ENCODE measurements at regions not wholly inside any gene's neighbourhood (a gene's known extent, or its start where the extent isn't known, plus 50 kb on each side); places are given as distances from the start of the nearest gene placed in this dataset.

DNA sequence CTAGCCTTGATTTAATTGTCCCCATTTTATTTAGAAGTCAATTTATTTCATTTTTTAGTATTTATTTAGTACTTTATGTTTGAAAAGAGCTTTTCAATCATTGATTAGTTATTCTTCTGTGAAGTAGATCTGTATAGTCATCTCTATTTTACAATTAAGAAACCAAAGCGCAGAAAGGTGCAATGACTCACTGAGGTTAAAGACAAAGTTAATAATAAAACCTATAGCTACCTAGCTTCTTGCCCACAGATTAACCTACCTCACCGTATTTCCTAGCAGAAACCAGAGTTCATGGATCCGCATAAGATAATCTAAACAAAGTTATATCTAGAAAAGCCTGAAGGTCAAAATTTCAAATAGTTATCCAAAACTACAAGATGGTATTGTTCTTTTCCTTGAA lies 176.4 kb downstream of the GRIN2B start:
- H3K27me3 Mint-ChIP-seq = peaks cover 6% of the 10 kb centered on the region
- no peak for DNase-seq
- no peaks in the 10 kb centered on the region for H3K9me3 Mint-ChIP-seq
- H3K4me3 Mint-ChIP-seq = no peak overlapping the region
- H3K27ac Mint-ChIP-seq = no peak overlapping the region
- ATAC-seq = no peak
- H3K4me1 Mint-ChIP-seq = no peaks in the 10 kb centered on the region

DNA sequence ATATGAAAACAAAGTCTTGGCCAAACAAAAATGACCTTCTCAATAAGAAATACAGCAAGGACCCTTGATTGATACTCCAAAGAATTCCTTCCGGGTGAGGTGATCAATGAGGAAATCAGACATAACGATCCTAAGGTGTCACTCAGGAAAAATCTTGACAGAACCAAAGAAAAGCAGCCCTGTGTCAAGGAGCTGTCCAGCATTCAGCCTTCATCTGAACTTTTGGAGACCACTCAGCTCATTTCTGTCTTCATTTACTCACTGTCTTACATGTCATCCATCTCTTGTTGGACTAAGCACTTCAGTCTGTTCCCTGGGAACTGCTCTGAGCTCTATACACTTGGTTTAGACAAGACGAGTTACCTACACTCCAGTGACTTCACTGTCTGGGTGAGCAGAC lies 179.9 kb downstream of the GRIN2B start:
- DNase-seq = no peak
- no peaks in the 10 kb centered on the region for H3K4me1 Mint-ChIP-seq
- no peaks in the 10 kb centered on the region for H3K9me3 Mint-ChIP-seq
- no peak overlapping the region for H3K27ac Mint-ChIP-seq
- H3K4me3 Mint-ChIP-seq = no peak overlapping the region
- ATAC-seq = no peak
- no peaks in the 10 kb centered on the region for H3K27me3 Mint-ChIP-seq

- ATAC-seq = no peak
- no peak for DNase-seq
- H3K4me1 Mint-ChIP-seq = no peaks in the 10 kb centered on the region
- no peak overlapping the region for H3K4me3 Mint-ChIP-seq
- no peak overlapping the region for H3K27ac Mint-ChIP-seq
- no peaks in the 10 kb centered on the region for H3K27me3 Mint-ChIP-seq
- peaks cover 0 to 7% of the 10 kb centered on the region in 2 donors for H3K9me3 Mint-ChIP-seq
Observed at GRCh38 chr12:13799574-13799973, 181.8 kb downstream of the GRIN2B start.

DNA sequence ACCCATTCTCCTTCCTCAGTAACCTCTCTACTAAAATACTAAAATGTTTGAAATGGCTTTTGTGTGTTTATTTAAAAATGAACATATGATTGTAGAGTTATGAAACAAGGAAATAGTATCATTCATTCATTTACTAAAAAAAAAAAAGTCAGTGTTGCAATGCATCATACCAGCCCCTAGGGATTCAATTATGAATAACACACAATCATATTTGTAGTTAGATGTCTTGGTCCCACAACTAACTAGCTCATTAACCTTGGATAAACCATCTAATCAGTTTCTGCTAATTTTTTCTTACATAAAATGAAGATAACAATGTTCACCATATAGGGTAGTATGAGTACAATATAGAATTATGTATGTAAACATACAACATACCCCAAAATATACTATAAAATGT lies 183.2 kb downstream of the GRIN2B start:
- ATAC-seq = no peak
- no peak overlapping the region for H3K27ac Mint-ChIP-seq
- no peaks in the 10 kb centered on the region for H3K4me1 Mint-ChIP-seq
- no peaks in the 10 kb centered on the region for H3K27me3 Mint-ChIP-seq
- H3K9me3 Mint-ChIP-seq = peaks cover 0 to 7% of the 10 kb centered on the region in 2 donors
- no peak overlapping the region for H3K4me3 Mint-ChIP-seq
- DNase-seq = no peak

- Mint-ChIP-seq H3K27me3 (no peaks in the 10 kb centered on the region), H3K4me1 (no peaks in the 10 kb centered on the region), H3K9me3 (peaks cover 0 to 7% of the 10 kb centered on the region in 2 donors), H3K4me3 (no peak overlapping the region), H3K27ac (no peak overlapping the region)
- DNase-seq = no peak
- ATAC-seq = no peak
Observed at GRCh38 chr12:13794706-13795105, 186.7 kb downstream of the GRIN2B start.

DNA sequence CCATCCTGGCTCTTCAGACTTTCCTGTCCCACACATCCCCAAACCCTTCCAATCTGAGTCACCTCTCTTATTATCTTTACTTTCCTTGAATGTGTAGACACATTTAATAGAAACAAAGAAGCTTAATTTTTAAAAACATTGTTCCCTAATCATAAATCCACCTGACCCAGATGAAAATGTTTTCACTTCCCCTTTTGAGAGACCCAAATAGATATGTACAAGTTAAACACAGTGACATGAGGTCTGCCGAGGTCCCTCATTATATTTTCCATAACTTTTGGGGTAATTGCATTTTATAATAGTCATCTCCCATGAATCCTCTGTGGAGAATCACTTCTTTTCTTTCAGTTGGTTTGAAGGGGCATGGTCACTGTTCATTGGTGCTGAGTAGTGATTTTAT lies 191.1 kb downstream of the GRIN2B start:
- H3K27me3 Mint-ChIP-seq = no peaks in the 10 kb centered on the region
- no peaks in the 10 kb centered on the region for H3K4me1 Mint-ChIP-seq
- peaks cover 0 to 3% of the 10 kb centered on the region in 2 donors for H3K9me3 Mint-ChIP-seq
- no peak overlapping the region for H3K4me3 Mint-ChIP-seq
- DNase-seq (no peak), ATAC-seq (no peak)
- no peak overlapping the region for H3K27ac Mint-ChIP-seq

DNA sequence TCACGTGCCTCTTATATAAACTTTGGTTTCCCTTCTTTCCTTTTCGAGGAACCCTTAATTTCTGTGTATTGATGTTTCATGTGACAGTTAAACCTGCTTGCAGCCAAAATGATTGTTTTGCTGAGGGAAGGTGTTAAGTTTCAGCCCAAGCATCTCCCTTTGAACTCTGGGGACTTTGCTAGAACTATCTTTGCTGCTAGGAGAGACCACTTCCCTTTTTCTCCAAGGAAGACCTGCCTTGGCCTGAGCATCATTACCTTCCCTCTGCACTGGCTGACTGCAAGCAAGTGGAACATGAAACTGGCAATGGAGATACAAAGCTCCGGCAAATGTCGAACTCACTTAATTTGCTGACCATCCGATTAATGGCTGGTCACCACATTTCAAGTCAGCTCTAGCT lies 192.8 kb downstream of the GRIN2B start:
- DNase-seq (no peak), ATAC-seq (no peak)
- Mint-ChIP-seq H3K4me1 (no peaks in the 10 kb centered on the region), H3K9me3 (no peaks in the 10 kb centered on the region), H3K27me3 (peaks cover 2% of the 10 kb centered on the region), H3K4me3 (no peak overlapping the region), H3K27ac (no peak overlapping the region)

DNA sequence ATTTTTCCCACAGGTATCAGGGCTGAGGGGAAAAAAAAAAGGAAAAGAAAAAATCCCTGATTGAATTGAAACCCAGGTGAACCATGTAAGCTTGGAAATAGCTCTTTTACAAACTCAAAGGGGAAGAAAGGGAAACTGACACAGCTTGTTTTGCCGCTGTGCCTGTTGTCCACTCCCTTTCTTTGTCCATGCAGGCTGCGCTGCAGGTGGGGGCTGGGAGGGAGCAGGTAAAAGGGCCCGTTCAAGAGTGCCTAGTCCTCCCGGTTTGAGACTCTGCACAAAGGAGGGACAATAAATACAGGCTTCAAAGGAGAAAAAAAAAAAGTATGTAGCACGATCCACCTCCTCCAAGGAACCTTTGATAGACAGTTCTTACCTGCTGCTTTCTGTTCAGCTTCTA lies 194.8 kb downstream of the GRIN2B start:
- Mint-ChIP-seq H3K27ac (no peak overlapping the region), H3K4me3 (no peak overlapping the region), H3K9me3 (no peaks in the 10 kb centered on the region), H3K4me1 (no peaks in the 10 kb centered on the region), H3K27me3 (peaks cover 8% of the 10 kb centered on the region)
- DNase-seq = no peak
- ATAC-seq = no peak

- H3K4me1 Mint-ChIP-seq = no peaks in the 10 kb centered on the region
- H3K9me3 Mint-ChIP-seq = no peaks in the 10 kb centered on the region
- H3K4me3 Mint-ChIP-seq = no peak overlapping the region
- no peak for ATAC-seq
- peaks cover 8% of the 10 kb centered on the region for H3K27me3 Mint-ChIP-seq
- no peak for DNase-seq
- H3K27ac Mint-ChIP-seq = no peak overlapping the region
Observed at GRCh38 chr12:13784504-13784903, 196.9 kb downstream of the GRIN2B start.

DNA sequence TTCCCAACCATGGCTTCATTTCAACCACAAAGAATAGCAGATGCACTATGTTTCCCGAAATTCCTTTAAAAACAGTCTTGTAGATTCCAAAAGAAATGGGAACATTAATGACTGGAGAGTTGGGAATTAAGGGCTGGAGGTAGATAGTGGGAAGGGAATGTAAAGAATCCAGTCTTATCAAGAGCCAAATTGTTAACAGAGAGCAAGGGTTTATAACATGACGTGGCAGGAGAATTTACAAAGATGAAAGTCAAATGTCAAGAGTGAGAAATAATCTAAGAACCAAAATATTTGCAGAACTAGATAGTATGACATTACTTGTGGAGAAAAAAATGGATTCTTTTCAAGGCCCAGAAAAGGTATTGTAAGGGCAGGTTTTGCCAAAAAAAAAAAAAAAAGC lies 200.9 kb downstream of the GRIN2B start:
- Mint-ChIP-seq H3K9me3 (no peaks in the 10 kb centered on the region), H3K4me3 (no peak overlapping the region), H3K27ac (no peak overlapping the region), H3K4me1 (no peaks in the 10 kb centered on the region), H3K27me3 (peaks cover 8% of the 10 kb centered on the region)
- ATAC-seq (no peak), DNase-seq (no peak)

- DNase-seq = no peak
- no peaks in the 10 kb centered on the region for H3K9me3 Mint-ChIP-seq
- ATAC-seq = no peak
- no peaks in the 10 kb centered on the region for H3K27me3 Mint-ChIP-seq
- H3K27ac Mint-ChIP-seq = no peak overlapping the region
- H3K4me3 Mint-ChIP-seq = no peak overlapping the region
- no peaks in the 10 kb centered on the region for H3K4me1 Mint-ChIP-seq
Observed at GRCh38 chr12:13777374-13777773, 204.0 kb downstream of the GRIN2B start.

GRCh38 chr12:13772264-13772663 lies 209.1 kb downstream of the GRIN2B start:
- no peak for DNase-seq
- Mint-ChIP-seq H3K9me3 (no peaks in the 10 kb centered on the region), H3K4me3 (no peak overlapping the region), H3K27me3 (no peaks in the 10 kb centered on the region), H3K4me1 (no peaks in the 10 kb centered on the region), H3K27ac (no peak overlapping the region)
- no peak for ATAC-seq

DNA sequence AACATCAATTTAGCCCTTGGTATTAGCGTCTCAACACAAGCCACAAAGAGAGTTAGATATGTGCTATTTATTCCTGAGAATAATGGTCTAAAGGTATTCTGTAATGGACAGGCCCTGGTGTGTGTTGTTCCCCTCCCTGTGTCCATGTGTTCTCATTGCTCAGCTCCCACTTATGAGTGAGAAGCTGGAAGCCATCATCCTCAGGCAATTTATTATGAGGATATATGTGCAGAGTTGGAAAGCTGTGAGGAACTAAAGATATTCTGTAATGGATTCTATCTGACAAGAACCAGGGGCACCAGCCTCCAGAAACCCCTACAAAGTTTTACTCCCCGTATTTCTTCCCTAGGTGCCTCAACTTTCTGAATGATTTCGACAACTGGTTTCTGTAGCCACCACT lies 210.8 kb downstream of the GRIN2B start:
- no peaks in the 10 kb centered on the region for H3K27me3 Mint-ChIP-seq
- H3K27ac Mint-ChIP-seq = no peak overlapping the region
- DNase-seq (no peak), ATAC-seq (no peak)
- no peaks in the 10 kb centered on the region for H3K9me3 Mint-ChIP-seq
- no peak overlapping the region for H3K4me3 Mint-ChIP-seq
- H3K4me1 Mint-ChIP-seq = no peaks in the 10 kb centered on the region

DNA sequence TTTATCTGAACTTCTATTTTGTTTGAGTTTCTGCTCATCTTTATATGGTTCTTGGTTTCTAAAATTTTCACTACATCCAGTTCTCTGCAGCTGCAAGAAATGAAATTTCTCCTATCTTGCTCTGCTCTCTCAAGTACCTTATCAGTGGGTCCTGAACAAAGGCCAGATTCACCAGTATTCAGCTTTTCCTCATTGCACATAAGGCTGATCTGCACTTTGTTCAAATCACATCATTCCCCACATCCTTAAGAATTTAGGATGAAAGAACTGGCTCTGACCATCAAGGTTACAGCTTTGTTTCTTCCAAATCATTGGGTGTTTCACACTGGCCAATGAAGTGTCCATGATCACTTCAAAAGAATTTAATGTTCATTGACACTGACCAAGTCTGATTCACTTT lies 211.4 kb downstream of the GRIN2B start:
- Mint-ChIP-seq H3K4me3 (no peak overlapping the region), H3K9me3 (no peaks in the 10 kb centered on the region), H3K4me1 (no peaks in the 10 kb centered on the region), H3K27ac (no peak overlapping the region), H3K27me3 (no peaks in the 10 kb centered on the region)
- DNase-seq = no peak
- ATAC-seq = no peak

GRCh38 chr12:13769273-13769672 lies 212.1 kb downstream of the GRIN2B start:
- H3K4me1 Mint-ChIP-seq = no peaks in the 10 kb centered on the region
- DNase-seq (no peak), ATAC-seq (no peak)

GRCh38 chr12:13764748-13765147 lies 216.7 kb downstream of the GRIN2B start:
- Mint-ChIP-seq H3K9me3 (no peaks in the 10 kb centered on the region), H3K4me3 (no peak overlapping the region), H3K27ac (no peak overlapping the region), H3K4me1 (no peaks in the 10 kb centered on the region), H3K27me3 (no peaks in the 10 kb centered on the region)
- no peak for ATAC-seq
- DNase-seq = no peak

More at GRCh38 chr12:13769273-13769672, 212.1 kb downstream of the GRIN2B start:
- Mint-ChIP-seq H3K27ac (no peak overlapping the region), H3K9me3 (no peaks in the 10 kb centered on the region), H3K27me3 (no peaks in the 10 kb centered on the region), H3K4me3 (no peak overlapping the region)

GRCh38 chr12:13749389-13749788 lies 232.0 kb downstream of the GRIN2B start:
- no peaks in the 10 kb centered on the region for H3K4me1 Mint-ChIP-seq
- no peaks in the 10 kb centered on the region for H3K9me3 Mint-ChIP-seq
- ATAC-seq = no peak

More at GRCh38 chr12:13749389-13749788, 232.0 kb downstream of the GRIN2B start:
- no peak for DNase-seq
- Mint-ChIP-seq H3K27me3 (peaks cover 21% of the 10 kb centered on the region), H3K27ac (no peak overlapping the region), H3K4me3 (no peak overlapping the region)
